ENCODE measurements at regions not wholly inside any gene's neighbourhood (a gene's known extent, or its start where the extent isn't known, plus 50 kb on each side); places are given as distances from the start of the nearest gene placed in this dataset.

DNA sequence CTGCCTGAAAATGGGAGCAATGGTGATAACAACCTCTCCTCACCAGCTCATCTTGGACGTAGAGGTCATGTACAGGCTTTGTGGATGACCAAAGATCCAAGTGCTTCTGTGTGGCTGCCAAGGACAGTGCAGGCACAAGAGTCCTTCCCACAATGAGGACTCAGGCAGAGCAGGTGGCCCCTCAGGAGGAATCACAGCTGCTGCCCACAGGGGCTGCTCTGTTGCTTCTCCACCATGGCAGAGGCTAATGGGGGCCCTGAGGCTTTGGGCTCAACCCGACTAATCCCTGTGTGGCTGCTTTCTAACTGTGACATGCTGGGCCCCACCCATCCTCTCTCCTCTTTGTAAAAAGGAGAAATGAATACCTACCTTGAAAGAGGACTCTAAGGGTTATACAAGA lies 58.1 kb upstream of the MRPS22 start:
- no peak for DNase-seq

- no peak for DNase-seq
Observed at GRCh38 chr3:139286241-139286640, 57.6 kb upstream of the MRPS22 start.

DNA sequence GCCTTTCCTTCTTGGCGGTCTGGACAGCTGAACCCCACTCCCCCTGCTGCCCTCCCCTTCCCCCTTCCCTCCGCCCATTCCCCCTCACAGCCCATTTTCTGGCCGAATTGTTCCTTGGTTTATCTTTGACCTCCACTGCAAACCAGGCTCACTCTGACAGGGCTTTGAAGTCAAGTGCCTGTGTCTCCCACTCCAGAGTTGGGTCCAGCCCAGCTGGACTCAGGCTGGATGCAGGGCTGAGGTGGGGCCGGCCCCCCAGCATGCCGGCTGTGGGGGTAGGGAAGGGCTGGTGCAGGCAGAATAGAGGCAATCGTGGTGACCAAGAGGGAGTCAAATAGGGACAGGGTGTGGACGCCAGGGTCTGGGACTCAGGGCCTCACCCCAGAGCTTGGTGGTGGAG lies 57.0 kb upstream of the MRPS22 start:
- no peak for DNase-seq

- no peak for DNase-seq
Observed at GRCh38 chr3:139287557-139287956, 56.3 kb upstream of the MRPS22 start.

- DNase-seq, result no peak
Observed at GRCh38 chr3:139288266-139288821, 55.5 kb upstream of the MRPS22 start.

GRCh38 chr3:139289860-139290524 lies 53.8 kb upstream of the MRPS22 start:
- DNase-seq, result no peak

DNA sequence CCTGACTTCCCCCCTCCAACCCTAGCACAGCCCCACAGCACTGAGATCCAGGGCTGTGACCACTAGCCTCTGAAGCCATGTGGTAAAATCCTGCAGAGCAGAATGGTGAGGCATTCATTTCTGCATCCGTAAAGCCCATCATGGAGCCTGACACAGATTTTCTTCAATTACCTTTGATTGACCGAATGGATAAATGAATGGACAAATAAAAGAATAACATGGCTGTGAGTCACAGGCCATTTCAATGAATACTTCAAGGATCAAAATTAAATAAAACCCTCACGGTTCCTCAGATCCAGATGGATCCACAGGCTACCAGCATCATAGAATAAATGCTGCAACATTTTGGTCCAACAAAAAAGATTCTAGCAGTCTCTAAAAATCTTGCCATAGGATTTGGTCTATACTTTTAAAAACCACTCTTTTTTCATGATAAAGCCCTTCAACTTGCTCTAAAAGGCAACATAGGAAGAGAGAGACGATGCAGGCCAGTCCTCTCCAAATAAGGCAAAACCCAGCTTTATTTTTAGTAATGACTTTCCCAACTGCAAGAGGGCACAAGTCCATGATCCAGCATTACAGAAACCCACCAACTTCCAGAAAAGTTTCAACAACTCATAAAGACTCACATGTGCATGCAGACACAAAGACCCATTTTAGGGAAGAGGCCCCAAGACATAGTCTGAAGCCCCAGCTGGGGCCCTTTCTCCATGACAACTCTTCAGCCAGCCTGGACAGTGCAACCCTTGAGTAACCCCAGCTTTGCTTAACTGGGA lies 52.4 kb upstream of the MRPS22 start:
- DNase-seq, result no peak

GRCh38 chr3:139292192-139292591 lies 51.6 kb upstream of the MRPS22 start:
- no peak for DNase-seq

DNA sequence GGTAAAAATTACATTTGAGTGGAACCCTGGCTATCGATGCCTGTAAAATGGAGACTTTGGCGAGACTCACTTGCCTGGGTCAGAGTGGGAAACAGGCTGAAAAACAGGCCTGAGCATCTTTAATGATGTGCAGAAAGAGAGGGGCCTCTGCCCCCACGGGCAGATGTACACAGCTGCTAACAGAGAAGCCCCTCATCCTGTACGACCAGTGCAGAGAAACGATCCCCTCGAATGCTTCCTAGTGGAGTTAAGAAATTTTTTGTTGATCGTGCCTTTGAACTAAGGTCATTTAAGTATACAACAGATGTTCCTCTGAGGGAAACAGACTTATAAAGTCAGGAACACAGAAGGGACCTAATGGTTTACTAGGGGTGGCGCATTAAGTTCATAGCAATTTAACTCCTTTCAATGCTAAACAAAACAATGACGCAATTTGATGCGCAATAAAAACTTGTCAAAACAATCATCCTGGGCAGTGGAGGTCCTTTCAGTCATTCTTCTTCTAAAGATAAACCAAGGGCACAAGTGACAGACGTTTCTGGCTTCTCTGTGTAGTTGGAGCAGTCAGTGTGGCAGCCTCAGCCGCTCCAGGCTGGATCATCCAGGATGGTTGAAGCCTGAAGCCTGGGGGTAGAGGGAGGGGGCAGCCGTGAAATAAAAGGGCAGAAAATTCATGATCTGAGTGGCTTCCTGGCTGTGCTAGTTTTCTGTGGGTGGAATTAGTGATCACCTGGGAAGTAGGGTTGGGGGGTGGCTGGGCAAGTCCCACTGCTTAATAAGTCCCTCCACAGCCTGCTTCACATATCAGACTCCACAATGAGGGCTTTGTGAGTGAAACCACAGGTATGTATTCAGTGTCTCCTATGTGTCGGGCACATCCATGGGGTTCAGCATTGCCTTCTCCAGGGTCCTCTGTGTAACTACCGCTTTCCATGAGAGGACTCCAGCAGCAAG lies 50.8 kb upstream of the MRPS22 start:
- no peak for DNase-seq

GRCh38 chr3:139293665-139294023 lies 50.2 kb upstream of the MRPS22 start:
- DNase-seq, result no peak

Measured in midbrain (tissue), 1 donor.